ENCODE measurements at regions not wholly inside any gene's neighbourhood (a gene's known extent, or its start where the extent isn't known, plus 50 kb on each side); places are given as distances from the start of the nearest gene placed in this dataset.

- DNase-seq (no peak), ATAC-seq (ENCODE audit: insufficient read depth, low read depth) (no peak)
- H3K27me3 ChIP-seq (ENCODE audit: insufficient read depth, low read length, poor library complexity): no peaks in the 10 kb centered on the region
- no peak overlapping the region for H3K9ac ChIP-seq (ENCODE audit: low read depth, low read length)
- H3K9me3 ChIP-seq (ENCODE audit: insufficient read depth, low read length, severe bottlenecking): no peaks in the 10 kb centered on the region
- no peak overlapping the region for H3K27ac ChIP-seq (ENCODE audit: low read length)
- no peak overlapping the region for H3K4me3 ChIP-seq (ENCODE audit: low read depth in 1 of 2, low read length in 2 of 2)
- no peaks in the 10 kb centered on the region for H3K36me3 ChIP-seq (ENCODE audit: insufficient read depth, low read length)
- H3K4me2 ChIP-seq (ENCODE audit: insufficient read depth, low read length): no peak overlapping the region
- no peak overlapping the region for H2AFZ ChIP-seq (ENCODE audit: low read depth, low read length)
- H3K79me2 ChIP-seq (ENCODE audit: insufficient read depth, low read length): no peaks in the 10 kb centered on the region
- no peaks in the 10 kb centered on the region for H4K20me1 ChIP-seq (ENCODE audit: insufficient read depth, low read length)
- H3K4me1 ChIP-seq (ENCODE audit: insufficient read depth, low read length): no peaks in the 10 kb centered on the region
- TF ChIP-seq CTCF (IDR thresholded peaks at IDR 0.05; ENCODE audit: borderline replicate concordance, extremely low read depth, low read length, poor library complexity, severe bottlenecking) (no peak), EZH2 (IDR thresholded peaks at IDR 0.05; ENCODE audit: borderline replicate concordance, low read depth, low read length, severe bottlenecking) (no peak)
Measured at GRCh38 chr18:70520867-70521266, 232.0 kb downstream of the SOCS6 start.

GRCh38 chr18:70513502-70514171 is 224.8 kb downstream of the SOCS6 start:
- Histone ChIP-seq H3K4me2 (ENCODE audit: insufficient read depth, low read length) (no peak overlapping the region), H4K20me1 (ENCODE audit: insufficient read depth, low read length) (no peaks in the 10 kb centered on the region), H3K9ac (ENCODE audit: low read depth, low read length) (no peak overlapping the region), H3K27me3 (ENCODE audit: insufficient read depth, low read length, poor library complexity) (no peaks in the 10 kb centered on the region), H2AFZ (ENCODE audit: low read depth, low read length) (no peak overlapping the region), H3K27ac (ENCODE audit: low read length) (no peak overlapping the region), H3K36me3 (ENCODE audit: insufficient read depth, low read length) (no peaks in the 10 kb centered on the region), H3K79me2 (ENCODE audit: insufficient read depth, low read length) (no peaks in the 10 kb centered on the region), H3K4me3 (ENCODE audit: low read depth in 1 of 2, low read length in 2 of 2) (no peak overlapping the region), H3K4me1 (ENCODE audit: insufficient read depth, low read length) (no peaks in the 10 kb centered on the region), H3K9me3 (ENCODE audit: insufficient read depth, low read length, severe bottlenecking) (no peaks in the 10 kb centered on the region)
- TF ChIP-seq EZH2 (IDR thresholded peaks at IDR 0.05; ENCODE audit: borderline replicate concordance, low read depth, low read length, severe bottlenecking) (no peak), CTCF (IDR thresholded peaks at IDR 0.05; ENCODE audit: borderline replicate concordance, extremely low read depth, low read length, poor library complexity, severe bottlenecking) (no peak)
- ATAC-seq (ENCODE audit: insufficient read depth, low read depth) (no peak), DNase-seq (no peak)

GRCh38 chr18:70507970-70508369 is 219.1 kb downstream of the SOCS6 start:
- no peak overlapping the region for H3K4me3 ChIP-seq (ENCODE audit: low read depth in 1 of 2, low read length in 2 of 2)
- no peaks in the 10 kb centered on the region for H3K27me3 ChIP-seq (ENCODE audit: insufficient read depth, low read length, poor library complexity)
- no peaks in the 10 kb centered on the region for H4K20me1 ChIP-seq (ENCODE audit: insufficient read depth, low read length)
- H3K36me3 ChIP-seq (ENCODE audit: insufficient read depth, low read length): no peaks in the 10 kb centered on the region
- no peak overlapping the region for H3K27ac ChIP-seq (ENCODE audit: low read length)
- TF ChIP-seq EZH2 (IDR thresholded peaks at IDR 0.05; ENCODE audit: borderline replicate concordance, low read depth, low read length, severe bottlenecking) (no peak), CTCF (IDR thresholded peaks at IDR 0.05; ENCODE audit: borderline replicate concordance, extremely low read depth, low read length, poor library complexity, severe bottlenecking) (no peak)
- no peak overlapping the region for H3K4me2 ChIP-seq (ENCODE audit: insufficient read depth, low read length)
- H3K4me1 ChIP-seq (ENCODE audit: insufficient read depth, low read length): no peaks in the 10 kb centered on the region
- no peak for ATAC-seq (ENCODE audit: insufficient read depth, low read depth)
- no peak overlapping the region for H2AFZ ChIP-seq (ENCODE audit: low read depth, low read length)
- no peaks in the 10 kb centered on the region for H3K9me3 ChIP-seq (ENCODE audit: insufficient read depth, low read length, severe bottlenecking)
- no peak for DNase-seq
- H3K9ac ChIP-seq (ENCODE audit: low read depth, low read length): no peak overlapping the region
- H3K79me2 ChIP-seq (ENCODE audit: insufficient read depth, low read length): no peaks in the 10 kb centered on the region
